GM20431 (cell line): ENCODE measurements at regions not wholly inside any gene's neighbourhood (a gene's known extent, or its start where the extent isn't known, plus 50 kb on each side); places are given as distances from the start of the nearest gene placed in this dataset.
"Not testable (repeated sequence)": the region's sequence is repeated elsewhere in the genome, so short reads cannot be mapped to it uniquely, and the experiment has no call there.

Experiments used
- in situ Hi-C: fragments of 300-500 bp; cut with MseI, MboI; formaldehyde crosslinking; loops from one replicate; pipeline ENCODE4 v1.15.0; 2020; ENCODE audit warnings: low sequenced_read_pairs; ENCODE audit not compliant: unreplicated experiment

DNA sequence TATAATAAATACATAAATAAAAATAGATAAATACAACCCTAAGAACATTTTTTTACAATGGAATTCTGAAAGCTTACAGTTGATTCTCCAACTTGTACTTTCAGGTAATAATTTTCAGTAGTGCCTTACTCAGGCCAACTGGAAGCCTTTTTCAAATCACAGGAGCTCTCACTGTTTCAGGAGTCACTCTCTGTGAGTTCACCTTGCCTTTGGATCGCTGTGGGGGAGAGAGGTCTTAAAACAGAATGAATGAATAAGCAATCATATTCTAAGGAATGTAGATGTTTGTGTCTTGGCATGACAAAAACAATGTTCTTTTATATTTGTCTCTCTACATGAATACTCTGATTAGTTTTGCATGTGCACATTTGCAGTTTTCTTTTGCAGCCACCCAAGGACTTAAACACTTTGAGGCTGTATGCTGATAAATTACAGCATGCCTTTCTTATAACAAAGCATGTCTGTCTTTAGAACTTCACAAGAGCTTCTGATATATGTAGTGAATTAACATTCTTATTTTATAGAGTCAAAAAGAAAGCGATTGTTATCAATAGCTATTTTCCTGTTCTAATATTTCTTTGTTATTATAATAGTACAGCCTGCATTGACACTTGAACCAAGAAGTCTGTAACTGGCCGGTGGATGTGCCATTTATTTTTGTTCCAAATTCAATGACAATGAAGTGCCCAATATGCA lies 1111.5 kb upstream of the ATXN8OS start:
- in situ Hi-C loops, result no loop called here

DNA sequence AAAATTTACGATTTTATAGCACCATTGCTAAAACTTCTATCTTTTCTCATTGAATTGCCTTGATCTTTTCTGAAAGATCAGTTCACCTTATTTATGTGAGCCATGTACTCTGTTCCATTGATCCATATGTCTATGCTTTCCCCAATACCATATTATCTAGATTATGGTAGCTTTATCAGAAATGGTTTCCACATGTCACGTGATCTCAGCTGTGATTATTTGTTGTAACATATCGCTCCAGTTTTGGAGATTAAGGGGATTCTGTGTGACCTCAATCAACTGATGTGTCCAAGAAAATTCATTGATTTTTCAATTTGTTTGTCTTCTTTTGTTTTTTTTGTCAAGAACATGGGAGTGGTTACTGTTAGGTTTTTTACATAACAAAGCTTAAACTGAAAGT lies 1114.5 kb upstream of the ATXN8OS start:
- in situ Hi-C loops, result no loop called here

DNA sequence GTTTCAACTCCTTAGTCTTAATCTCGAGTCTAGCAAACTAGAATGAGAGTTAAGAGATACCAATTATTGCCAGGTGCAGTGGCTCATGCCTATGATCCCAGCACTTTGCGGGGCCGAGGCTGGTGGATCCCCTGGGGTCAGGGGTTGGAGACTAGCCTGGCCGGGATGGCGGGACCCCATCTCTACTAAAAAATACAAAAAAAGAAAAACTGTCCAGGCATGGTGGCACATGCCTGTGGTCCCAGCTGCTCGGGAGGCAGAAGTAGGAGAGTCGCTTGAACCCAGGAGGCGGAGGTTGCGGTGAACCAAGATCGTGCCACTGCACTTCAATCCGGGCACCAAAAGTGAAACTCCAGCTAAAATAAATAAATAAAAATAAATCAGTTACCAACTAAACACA lies 1119.5 kb upstream of the ATXN8OS start:
- in situ Hi-C loops, result no loop called here

DNA sequence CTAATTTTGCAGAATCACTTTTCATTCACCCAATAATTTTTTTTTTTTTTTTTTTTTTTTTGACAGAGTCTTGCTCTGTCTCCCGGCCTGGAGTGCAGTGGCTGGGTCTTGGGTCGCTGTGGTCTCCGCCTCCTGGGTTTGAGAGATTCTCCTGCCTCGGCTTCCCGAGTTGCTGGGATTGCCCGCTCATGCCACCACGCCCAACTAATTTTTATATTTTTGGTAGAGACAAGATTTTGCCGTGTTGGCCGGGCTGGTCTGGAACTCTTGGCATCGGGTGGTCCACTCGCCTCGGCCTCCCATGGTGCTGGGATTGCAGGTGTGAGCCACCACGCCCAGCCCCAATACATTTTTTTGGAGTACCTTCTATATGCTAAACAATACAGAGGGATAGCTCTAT lies 1120.0 kb upstream of the ATXN8OS start:
- in situ Hi-C loops, result no loop called here

DNA sequence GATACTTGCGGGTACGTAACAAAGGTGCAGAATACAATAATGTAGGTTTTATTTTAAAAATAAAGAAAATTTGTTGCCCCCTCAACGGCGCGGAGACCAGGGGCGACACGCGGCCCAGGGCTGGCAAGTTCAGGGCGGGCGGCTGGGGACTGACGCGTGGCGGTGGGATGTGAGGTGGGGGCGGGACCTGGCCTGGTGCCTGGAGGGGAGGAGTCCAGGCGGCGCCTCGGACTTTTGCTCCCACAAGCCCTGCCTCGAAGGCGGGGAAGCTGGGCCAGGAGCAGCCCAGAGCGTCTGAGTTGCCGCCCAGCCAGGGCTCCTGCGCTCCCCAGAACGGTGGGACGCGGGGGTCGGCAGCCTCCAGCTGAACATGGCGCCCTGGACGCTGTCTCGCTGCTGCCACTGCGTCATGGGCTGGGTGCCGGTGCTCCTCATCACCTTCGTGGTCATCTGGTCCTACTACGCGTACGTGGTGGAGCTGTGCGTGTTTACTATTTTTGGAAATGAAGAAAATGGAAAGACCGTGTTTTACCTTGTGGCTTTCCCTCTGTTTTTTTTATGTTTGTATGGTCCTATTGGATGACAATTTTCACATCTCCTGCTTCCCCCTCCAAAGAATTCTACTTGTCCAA lies 1122.8 kb upstream of the ATXN8OS start:
- in situ Hi-C loops, result no loop called here

DNA sequence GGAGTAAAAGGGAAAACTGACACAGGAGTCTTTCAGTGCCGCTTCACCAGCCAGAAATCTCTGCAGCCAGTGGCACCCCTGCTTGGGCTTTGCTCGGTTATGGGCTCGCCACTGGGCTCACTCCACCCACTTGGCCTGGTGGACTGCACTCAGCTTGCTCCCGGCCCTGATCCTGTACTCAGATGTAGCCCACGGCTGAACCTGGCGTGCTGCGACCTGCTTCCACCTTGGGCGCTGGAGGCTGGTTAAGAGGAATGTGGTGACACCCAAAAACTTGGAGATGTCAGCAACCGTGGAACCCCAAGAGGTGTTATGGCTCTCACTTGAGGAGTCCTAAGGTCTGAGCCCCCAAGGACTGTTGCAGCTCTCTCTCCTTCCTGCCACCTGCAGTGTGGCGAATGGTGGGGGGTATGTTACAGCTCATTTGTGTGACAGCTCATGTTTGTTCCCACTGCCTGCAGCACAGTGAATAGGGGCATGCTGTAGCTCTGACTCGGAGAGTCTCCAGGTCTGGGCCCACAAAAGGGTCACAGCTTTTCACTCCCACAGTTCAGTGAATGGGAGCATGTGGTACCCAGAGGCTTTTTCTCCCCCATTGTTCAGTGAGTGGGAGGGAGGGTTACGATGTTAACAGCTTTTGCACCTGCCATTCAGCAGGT lies 1124.5 kb upstream of the ATXN8OS start:
- in situ Hi-C loops, result no loop called here

DNA sequence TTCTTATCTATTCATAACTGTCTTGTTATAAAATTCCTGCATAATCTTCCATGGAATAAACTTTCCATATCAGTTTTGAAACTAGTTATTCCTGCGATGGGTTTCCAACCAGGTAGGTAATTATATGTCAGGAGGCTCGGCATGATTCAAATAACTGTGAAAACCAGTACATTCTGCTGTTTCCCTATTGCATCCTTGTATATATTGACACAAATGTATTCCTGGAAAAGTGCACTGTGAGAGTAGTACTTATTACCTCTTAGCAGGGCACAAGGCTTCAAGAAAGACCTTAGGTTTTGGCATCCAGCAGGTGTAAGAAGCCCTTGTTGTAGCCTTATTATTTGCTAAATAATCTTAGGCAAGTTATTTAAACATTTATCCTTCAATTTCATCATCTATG lies 1131.3 kb upstream of the ATXN8OS start:
- in situ Hi-C loops, result no loop called here

DNA sequence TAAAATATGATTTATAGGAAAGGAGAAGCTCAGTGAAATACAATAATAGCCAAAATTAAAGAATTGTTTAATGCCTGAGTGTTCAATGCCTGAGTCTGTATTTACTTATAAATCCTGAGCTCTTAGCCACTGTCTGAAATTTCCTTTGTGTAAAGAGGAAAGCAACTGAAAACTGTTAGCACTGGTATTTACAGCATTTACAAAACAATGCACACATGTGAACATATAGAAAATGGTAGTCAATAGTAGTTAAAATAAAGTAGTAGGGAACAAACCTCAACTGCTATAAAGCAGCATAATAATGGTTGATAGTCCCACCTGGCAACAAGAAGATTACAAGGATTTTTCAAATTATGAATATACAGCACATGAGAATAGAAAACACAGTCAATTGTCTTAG lies 1137.1 kb upstream of the ATXN8OS start:
- in situ Hi-C loops, result no loop called here

DNA sequence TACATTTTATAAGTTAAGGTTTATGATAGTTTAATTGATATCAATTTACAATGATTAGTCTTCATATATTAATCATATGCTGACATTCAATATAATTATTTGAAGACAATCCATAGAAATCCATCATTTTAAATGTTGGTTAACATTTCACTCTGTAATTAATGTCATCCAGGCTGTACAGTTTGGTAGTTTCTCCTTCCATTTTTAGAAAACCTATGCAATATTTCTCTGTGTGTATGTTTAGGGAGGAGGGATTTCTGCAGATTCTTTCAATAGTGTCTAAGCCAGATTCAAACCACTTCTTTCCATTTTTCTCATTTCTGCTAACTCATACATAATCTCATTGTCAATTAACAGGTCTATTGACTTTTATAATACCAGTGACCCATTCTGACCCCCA lies 1159.0 kb upstream of the ATXN8OS start:
- in situ Hi-C loops, result no loop called here

DNA sequence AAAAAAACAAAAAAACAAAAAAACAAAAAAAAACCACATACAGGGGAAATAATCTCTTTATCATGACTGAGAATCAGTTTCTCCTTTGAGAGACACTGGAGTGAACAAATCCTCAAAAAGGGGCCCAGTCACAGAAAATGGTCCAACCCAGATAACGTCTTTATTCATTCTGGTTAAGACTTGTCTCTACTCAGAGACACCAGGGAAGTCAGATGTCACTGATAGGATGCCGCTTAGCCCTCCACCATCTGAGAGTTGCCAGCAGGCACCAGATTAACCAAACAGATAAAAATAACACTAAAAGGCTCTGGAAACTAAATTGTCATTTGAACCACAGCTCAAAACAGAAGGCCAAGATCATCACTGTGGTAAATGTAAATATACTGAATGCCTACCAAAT lies 1163.4 kb upstream of the ATXN8OS start:
- in situ Hi-C loops, result no loop called here

DNA sequence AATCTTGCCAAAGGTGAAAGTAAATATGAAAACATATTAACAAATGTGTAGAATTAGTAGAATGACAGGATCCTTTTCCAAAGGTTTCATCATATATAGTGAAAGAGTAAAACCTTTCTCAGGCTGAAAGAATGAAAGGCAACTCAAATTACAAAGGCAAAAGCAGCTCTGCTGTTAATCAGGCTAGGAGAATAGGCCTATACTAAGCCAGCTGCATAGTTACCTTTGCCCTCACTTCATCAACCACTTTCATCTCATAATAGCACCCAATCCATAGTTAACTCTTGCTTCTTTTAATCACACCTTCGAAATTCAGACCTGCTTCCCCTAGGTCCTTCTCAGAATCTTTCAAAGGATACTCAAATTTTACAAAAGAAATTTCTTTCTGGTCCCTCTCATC lies 1167.6 kb upstream of the ATXN8OS start:
- in situ Hi-C loops, result no loop called here

DNA sequence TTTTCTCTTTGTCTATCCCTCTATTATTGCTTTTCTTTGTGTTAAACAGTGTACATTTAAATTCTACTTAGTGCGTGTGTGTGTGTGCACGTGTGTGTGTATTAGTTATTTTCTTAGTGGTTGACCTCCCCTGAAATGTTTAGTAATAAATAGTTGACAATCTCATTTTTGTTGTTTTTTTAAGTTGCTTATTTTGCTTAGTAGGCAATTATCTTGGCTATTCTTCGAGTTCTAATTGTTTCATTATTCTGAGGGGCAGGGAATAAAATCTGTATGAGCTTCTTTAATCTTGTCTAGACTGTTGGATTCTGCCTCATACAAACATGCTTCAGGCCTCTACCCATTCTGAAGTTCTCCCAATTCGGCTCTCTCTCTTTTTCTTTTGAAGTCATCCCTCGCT lies 1169.0 kb upstream of the ATXN8OS start:
- in situ Hi-C loops, result no loop called here

DNA sequence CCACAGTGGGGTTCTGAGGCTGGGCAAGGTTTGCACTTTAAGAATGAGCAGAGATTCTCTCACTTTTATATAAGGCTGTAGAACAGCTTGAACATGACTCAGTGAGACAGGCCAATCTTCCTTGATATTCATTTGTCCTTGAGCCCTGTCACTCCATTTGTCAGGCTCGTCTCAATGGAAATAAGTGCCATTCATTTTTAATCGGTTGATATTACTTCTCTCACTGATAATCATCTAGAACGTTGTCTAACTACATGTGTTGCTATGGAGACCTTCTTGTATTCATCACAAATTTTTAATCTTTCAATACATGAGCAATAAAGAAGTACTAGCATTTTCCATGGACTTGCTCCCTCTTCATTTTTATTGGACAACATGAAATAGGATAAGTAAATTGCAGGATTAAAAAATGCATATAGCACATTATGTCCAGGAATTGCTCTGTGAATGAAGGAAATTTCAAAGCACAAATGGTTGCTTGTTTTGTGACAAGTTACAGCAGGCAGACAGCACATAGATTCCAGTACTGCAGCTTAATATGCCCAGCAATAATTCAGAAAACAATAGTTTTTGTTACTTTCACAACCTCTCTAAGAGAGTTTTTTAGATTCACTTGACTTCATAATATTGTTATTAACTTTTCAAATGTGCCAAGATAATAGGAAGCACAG lies 1178.4 kb upstream of the ATXN8OS start:
- in situ Hi-C loops, result no loop called here

DNA sequence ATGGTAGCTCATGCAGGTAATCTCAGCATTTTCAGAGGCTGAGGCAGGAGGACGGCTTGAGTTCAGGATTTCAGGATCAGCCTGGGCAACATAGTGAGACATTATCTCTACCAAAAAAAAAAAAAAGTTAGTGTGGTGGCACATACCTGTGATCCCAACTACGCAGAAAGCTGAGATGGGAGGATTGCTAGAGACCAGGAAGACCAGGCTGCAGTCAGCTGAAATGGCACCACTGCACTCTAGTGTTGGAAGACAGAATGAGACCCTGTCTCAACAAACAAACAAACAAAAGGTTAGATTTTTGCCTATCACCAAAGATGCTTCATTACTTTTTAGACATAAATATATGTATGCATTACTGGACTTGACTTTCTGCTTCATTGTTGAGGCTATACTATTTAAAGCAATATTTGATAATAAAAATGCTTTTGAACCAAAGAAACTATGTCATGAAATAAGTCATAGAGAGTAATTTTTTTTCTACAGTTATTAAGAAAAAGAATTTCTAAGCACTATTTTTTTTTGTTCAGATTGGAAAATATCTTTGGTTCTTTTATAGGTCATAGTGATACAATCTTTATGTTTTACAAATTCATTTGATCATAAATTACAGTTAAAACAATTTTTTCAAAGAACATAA lies 1180.1 kb upstream of the ATXN8OS start:
- in situ Hi-C loops, result no loop called here

DNA sequence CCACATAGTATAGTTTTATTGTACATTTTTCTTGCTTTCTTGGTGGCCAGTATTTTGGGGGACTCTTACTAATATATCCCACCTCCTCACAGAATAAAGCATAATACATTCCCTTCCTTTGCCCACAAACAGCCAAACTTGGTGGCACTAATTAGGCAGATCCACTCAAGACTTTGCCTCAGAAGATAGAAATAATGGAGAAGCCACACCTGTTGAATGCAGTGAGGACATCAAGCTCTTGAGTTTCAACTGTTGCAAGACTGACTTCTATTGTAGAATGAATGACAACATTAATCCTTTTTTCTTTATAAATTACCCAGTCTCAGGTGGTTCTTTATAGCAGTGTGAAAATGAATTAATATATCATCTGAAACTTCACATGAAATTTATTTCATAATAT lies 1183.6 kb upstream of the ATXN8OS start:
- in situ Hi-C loops, result no loop called here

DNA sequence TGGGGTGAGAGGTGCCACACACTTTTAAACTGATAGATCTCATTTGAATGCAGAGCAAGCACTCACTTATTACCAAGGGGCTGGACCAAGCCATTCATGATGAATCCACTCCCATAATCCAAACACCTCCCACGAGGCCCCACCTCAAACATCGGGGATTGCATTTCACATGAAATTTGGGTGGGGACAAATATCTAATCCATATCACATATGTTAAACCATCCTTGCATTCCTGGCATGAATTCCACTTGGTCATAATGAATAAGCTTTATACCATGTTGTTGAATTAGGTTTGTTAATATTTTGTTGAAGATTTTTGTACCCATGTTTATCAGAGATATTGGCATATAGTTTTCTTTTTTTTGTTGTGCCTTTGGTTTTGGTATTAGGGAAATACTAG lies 1198.7 kb upstream of the ATXN8OS start:
- in situ Hi-C loops, result no loop called here

DNA sequence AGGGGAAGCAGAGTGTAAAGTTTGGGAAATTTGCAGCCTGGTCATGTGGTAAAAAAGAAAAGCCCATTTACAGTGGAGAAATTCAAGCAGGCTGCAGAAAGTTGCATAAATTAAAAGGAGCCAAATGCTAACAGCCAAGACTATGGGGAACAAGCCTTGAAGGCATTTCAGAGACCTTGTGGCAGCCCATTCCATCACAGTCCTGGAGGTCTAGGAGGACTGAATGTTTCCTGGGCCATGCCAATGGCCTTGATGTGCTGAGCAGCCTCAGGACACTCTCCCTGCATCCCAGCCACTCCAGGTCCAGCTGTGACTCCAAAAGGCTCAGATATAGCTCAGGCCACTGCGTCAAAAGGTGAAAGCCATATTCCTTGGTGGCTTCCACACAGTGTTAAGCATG lies 1202.4 kb upstream of the ATXN8OS start:
- in situ Hi-C loops, result no loop called here

DNA sequence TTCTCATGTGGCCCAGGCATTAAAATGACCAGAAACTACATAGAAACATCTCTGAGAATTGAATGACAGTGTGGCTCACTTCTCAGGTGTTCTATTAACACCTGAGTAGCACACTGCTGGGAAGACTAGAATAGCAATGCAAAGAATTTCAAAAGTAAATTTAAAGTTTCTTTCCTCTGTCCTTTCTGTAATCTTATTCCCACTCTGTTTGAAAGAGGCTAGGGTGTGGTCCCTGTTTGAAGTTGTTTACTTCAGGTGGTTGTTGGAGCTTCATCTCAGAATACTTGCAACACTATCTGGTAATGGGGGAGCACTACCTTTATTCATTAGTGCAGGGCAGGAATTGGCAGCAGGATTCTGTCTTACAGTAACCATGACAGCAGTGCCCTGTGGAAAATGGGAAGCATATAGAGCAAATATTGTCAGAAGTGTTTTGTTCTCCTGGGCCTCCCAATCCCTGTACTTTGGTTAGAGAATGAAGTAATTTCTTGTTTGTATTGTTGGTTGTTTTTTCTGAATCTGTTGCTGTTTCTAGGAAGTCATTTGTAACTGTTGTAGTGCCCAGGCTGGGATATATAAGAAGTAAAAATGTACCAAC lies 1210.2 kb upstream of the ATXN8OS start:
- in situ Hi-C loops, result no loop called here

DNA sequence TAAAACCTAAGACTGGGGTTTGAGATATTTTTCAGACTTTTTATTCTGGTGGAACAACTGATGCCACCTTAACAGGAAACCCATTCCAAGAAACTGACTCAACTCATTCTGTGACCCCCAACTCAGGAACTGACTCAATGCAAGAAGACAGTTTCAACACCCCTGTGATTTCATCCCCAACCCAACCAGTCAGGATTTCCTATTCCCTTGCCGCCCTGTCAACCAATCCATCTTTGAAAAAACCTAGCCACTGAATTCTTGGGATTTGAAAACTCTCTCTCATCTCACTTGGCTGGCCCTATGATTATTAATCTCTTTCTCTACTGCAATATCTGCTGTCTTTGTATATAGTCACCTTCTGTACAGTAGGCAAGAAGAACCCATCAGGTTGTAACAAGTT lies 1211.9 kb upstream of the ATXN8OS start:
- in situ Hi-C loops, result no loop called here

DNA sequence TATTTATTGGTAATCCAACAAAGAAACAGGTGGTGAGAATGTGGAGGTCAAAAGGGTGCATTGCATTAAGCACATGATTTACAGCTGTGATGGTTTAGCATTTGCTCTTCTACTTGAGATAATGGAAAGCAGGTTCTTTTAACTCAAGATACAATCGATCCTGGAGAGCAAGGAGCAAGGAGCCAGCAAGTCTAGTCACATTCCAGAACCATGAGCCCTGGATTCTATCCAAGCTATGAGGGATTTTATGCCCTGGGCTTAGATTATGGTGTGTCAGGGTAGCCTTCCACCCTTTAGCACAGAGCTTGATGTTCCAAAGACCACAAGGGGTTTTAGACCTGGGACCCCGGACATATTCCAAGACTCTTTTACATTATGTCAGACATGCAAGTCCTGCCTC lies 1213.9 kb upstream of the ATXN8OS start:
- in situ Hi-C loops, result not testable (repeated sequence)
